Tibial artery (tissue), 4 donors: ENCODE measurements at regions not wholly inside any gene's neighbourhood (a gene's known extent, or its start where the extent isn't known, plus 50 kb on each side); places are given as distances from the start of the nearest gene placed in this dataset.

ENCODE experiments used
- DNase-seq, 2 donors: peaks; one replicate each; pipeline ENCODE4 v3.0.0-alpha.2; 2019
- H3K27ac ChIP-seq, 2 donors: fragments of 200-600 bp; sonication (generic) in 1 of 2; 1 replicate in 1 of 2; 2 replicates in 1 of 2; pipeline ENCODE4 v1.5.1; 2018 to 2019; ENCODE audit warnings: mild to moderate bottlenecking in 1 of 2
- H3K27me3 ChIP-seq, 2 donors: fragments of 200-600 bp; sonication (generic) in 1 of 2; one replicate each; pipeline versions ENCODE4 v1.5.1 to v1.6.0; 2016 to 2019
- H3K36me3 ChIP-seq, 3 donors: fragments of 200-600 bp; sonication (generic) in 2 of 3; one replicate each; pipeline ENCODE4 v1.5.1; 2016 to 2019; ENCODE audit warnings: mild to moderate bottlenecking in 2 of 3
- H3K4me1 ChIP-seq, 4 donors: fragments of 200-600 bp; sonication (generic) in 2 of 4; 1 replicate in 3 of 4; 2 replicates in 1 of 4; pipeline ENCODE4 v1.5.1; 2016 to 2019
- H3K4me3 ChIP-seq, 2 donors: fragments of 200-600 bp; sonication (generic) in 1 of 2; 1 replicate in 1 of 2; 2 replicates in 1 of 2; pipeline ENCODE4 v1.5.1; 2018 to 2019; ENCODE audit warnings: mild to moderate bottlenecking in 2 of 2
- H3K9me3 ChIP-seq, 3 donors: fragments of 200-600 bp; sonication (generic) in 1 of 3; one replicate each; pipeline ENCODE4 v1.5.1; 2016 to 2019
- intact Hi-C: fragments of 100-400 bp; cut with DNase I; formaldehyde crosslinking; loops from one replicate; pipeline ENCODE4 v1.15.0; 2023; ENCODE audit warnings: low total_unique reads
- TF ChIP-seq, protein P1 (sequence below), 2 experiments: fragments of 200-600 bp in 1 of 2; fragments of 450-650 bp in 1 of 2; IDR thresholded peaks; one replicate each; pipeline ENCODE4 v1.5.1; 2017 to 2019; ENCODE audit warnings: antibody characterized with exemption in 2 of 2, mild to moderate bottlenecking in 1 of 2, moderate library complexity in 1 of 2

DNA sequence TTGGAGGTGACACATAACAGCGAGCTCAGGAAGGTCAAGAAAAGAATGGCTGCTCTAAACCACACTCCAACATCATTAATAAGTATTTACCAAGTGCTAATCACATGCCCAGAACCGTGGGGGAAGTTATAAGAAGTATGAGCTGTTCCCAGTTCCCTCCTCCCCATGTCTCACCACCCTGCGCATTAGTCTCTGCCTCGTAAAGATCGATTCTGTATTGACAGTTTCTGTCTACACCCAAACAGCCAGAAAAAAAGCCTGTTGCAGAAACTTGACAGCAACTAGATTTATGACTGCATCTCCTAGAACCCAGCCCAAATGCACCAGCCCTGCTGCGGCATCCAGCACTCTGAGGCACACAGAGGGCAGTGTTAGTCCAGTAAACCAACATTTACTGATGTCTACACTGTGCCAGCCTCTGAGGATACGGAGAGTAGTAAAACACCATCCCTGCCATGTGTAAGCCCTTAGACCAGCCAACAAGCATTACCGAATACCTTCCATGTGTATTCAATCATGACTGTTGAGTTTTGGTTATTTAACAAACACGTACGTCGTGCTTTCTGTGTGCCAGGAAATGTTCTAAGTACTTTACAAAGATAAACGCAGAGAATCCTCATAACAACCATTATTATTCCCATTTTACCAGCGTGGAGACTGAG is 63.6 kb upstream of the ZBTB40 start:
- Histone ChIP-seq H3K9me3 (no peaks in the 10 kb centered on the region), H3K4me1 (no peaks in the 10 kb centered on the region), H3K27me3 (peaks cover 0 to 80% of the 10 kb centered on the region in 2 donors), H3K36me3 (no peaks in the 10 kb centered on the region), H3K4me3 (no peak overlapping the region), H3K27ac (no peak overlapping the region)
- intact Hi-C loops: no loop called here
- DNase-seq: no peak
- TF ChIP-seq, protein P1, sequence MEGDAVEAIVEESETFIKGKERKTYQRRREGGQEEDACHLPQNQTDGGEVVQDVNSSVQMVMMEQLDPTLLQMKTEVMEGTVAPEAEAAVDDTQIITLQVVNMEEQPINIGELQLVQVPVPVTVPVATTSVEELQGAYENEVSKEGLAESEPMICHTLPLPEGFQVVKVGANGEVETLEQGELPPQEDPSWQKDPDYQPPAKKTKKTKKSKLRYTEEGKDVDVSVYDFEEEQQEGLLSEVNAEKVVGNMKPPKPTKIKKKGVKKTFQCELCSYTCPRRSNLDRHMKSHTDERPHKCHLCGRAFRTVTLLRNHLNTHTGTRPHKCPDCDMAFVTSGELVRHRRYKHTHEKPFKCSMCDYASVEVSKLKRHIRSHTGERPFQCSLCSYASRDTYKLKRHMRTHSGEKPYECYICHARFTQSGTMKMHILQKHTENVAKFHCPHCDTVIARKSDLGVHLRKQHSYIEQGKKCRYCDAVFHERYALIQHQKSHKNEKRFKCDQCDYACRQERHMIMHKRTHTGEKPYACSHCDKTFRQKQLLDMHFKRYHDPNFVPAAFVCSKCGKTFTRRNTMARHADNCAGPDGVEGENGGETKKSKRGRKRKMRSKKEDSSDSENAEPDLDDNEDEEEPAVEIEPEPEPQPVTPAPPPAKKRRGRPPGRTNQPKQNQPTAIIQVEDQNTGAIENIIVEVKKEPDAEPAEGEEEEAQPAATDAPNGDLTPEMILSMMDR (IDR thresholded peaks at IDR 0.05): no peak

GRCh38 chr1:22388671-22389450 is 62.8 kb upstream of the ZBTB40 start:
- TF ChIP-seq, protein P1 (IDR thresholded peaks at IDR 0.05): no peak
- DNase-seq: no peak
- H3K9me3 ChIP-seq: no peaks in the 10 kb centered on the region
- H3K36me3 ChIP-seq: no peaks in the 10 kb centered on the region
- intact Hi-C loops: no loop called here
- H3K27ac ChIP-seq: no peak overlapping the region
- H3K27me3 ChIP-seq: peaks cover 0 to 81% of the 10 kb centered on the region in 2 donors
- no peaks in the 10 kb centered on the region for H3K4me1 ChIP-seq
- no peak overlapping the region for H3K4me3 ChIP-seq

GRCh38 chr1:22393587-22393986 is 58.1 kb upstream of the ZBTB40 start:
- Histone ChIP-seq H3K27me3 (peaks cover 0 to 61% of the 10 kb centered on the region in 2 donors), H3K4me1 (no peaks in the 10 kb centered on the region), H3K27ac (no peak overlapping the region), H3K9me3 (no peaks in the 10 kb centered on the region), H3K4me3 (no peak overlapping the region), H3K36me3 (no peaks in the 10 kb centered on the region)
- intact Hi-C loops: no loop called here
- TF ChIP-seq, protein P1 (IDR thresholded peaks at IDR 0.05): no peak
- DNase-seq: no peak

GRCh38 chr1:22398656-22399420 is 52.8 kb upstream of the ZBTB40 start:
- TF ChIP-seq, protein P1 (IDR thresholded peaks at IDR 0.05): no peak
- Histone ChIP-seq H3K36me3 (no peaks in the 10 kb centered on the region), H3K4me1 (no peaks in the 10 kb centered on the region), H3K27ac (no peak overlapping the region), H3K27me3 (peaks cover 0 to 67% of the 10 kb centered on the region in 2 donors), H3K9me3 (no peaks in the 10 kb centered on the region), H3K4me3 (no peak overlapping the region)
- intact Hi-C loops: no loop called here
- DNase-seq: no peak

GRCh38 chr1:22399421-22400091 is 52.1 kb upstream of the ZBTB40 start:
- Histone ChIP-seq H3K27ac (no peak overlapping the region), H3K4me1 (no peaks in the 10 kb centered on the region), H3K27me3 (peaks cover 0 to 74% of the 10 kb centered on the region in 2 donors), H3K36me3 (no peaks in the 10 kb centered on the region), H3K4me3 (no peak overlapping the region), H3K9me3 (no peaks in the 10 kb centered on the region)
- intact Hi-C loops: no loop called here
- DNase-seq: no peak
- TF ChIP-seq, protein P1 (IDR thresholded peaks at IDR 0.05): no peak
